HG02678 (cell line): ENCODE measurements at regions not wholly inside any gene's neighbourhood (a gene's known extent, or its start where the extent isn't known, plus 50 kb on each side); places are given as distances from the start of the nearest gene placed in this dataset.
A peak's percentile ranks its signal among the peaks of the same experiment; 100 is the strongest.
"Not testable (repeated sequence)": the region's sequence is repeated elsewhere in the genome, so short reads cannot be mapped to it uniquely, and the experiment has no call there.

Source experiments
- ATAC-seq: cut with Tn5 transposase; IDR thresholded peaks from one replicate; pipeline ENCODE4 v1.9.1; 2021; ENCODE audit warnings: mild to moderate bottlenecking, moderate library complexity; ENCODE audit not compliant: unreplicated experiment

DNA sequence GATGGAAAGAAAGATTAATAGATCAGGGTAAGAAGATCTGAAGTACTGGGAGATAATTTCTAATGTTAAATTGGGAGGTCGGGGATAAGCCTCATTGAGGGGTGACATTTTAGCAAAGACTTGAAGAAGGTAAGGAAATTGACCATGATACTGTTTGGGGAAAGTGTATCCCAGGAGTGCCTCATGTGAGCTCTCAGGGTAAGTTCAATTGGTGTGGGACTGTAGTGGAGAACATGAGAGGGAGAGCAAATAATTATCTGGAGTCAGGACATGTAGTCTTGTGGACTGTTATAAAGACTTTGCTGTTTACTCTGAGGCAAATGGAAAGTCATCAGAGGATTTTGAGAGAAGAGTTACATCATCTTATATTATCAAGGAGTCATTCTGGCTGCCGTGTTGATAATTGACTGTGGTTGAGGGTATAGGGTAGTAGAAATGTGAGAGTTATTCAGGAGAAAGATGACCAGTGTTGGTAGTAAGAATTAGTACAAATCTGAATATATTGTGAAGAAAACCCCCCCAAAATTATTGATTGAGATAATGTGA, 624.4 kb downstream of the ADCYAP1 start:
- no peak for ATAC-seq

DNA sequence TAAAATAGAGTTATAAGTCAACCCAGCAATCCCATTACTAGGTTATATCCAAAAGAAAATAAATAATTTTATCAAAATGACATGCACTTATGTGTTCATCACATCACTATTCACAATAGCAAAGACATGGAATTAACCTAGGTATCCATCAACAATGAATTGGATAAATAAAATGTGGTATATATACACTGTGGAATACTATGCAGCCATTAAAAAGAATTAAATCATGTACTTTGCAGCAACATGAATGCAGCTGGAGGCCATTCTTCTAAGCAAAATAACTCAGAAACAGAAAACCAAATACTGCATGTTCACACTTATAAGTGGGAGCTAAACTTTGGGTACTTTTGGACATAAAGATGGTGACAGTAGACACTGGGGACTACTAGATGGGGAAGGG, 626.0 kb downstream of the ADCYAP1 start:
- no peak for ATAC-seq

DNA sequence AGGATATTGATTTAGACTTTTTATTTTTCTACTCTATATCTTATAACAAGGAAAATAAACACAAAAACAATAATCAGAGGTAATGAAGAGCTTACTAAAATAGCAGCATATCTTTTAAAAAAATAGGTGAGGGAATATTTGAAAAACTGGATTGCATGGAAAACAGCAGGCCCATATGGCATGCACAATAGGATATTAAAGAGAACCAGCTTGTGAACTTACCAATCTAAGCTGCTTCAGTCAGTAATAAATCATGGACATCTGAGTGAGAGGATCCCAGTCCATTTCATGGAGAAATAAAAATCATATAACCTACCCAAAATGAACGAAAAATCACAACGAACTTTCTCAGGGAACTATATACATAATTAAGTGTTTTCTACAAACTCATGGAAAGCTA, 634.6 kb downstream of the ADCYAP1 start:
- no peak for ATAC-seq

DNA sequence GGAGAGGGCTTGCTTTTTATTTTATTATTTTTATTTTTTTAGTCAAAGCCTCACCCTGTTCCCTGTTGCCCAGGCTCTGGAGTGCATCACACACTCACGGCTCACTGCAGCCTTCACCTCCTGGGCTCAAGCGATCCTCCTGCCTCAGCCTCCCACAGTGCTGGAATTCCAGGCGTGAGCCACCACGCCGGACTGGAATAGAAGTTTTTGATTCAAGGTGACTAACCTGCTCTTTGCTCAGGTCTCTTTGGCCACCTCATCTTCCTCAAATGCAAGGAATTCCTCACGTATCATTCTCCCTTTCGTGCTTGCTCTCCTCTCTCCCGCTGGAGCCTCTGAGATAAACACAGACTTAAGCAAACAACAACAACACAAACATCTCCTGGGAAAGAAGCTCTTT, 636.8 kb downstream of the ADCYAP1 start:
- ATAC-seq, result no peak

DNA sequence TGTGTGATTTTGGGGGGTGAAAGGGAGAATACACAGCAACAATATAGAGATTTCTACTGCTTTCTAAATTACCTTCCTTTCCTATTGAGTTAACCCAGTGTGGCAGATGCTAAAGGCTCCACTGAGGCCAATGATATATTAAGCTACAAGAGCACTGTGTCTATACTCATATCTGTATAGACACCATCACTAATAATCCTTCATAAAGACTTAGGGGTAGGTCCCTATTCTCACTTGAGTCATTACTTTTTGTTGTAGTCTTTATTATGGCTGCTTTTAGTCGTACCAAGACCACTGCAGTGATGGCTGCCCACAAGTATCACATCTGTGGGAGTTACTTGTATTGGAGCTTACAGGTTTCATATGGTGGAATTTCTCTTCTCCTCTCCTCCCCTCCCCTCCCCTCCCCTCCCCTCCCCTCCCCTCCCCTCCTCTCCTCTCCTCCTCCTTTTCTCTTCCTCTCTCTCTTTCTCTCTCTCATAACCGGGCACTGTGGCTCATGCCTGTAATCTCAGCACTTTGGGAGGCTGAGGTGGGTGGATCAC, 637.6 kb downstream of the ADCYAP1 start:
- no peak for ATAC-seq

DNA sequence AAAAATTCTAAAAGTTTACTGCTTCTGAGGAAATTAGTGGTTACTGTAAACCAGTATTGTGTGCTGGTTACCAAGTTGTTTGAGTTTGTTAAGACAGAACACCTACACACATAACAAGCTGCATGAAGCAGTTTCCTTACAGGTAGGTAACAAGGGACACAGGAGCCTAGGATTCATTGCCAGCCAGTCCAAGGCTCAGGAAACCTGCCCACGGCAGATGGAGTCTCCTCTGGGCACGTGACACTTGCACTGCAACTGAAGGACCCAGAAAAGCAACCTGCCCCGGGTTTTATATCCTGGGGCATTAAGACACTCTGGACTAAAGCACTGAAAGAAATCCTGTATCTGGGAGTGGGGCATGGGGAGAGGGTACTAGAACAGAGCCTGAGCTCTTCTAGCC, 639.3 kb downstream of the ADCYAP1 start:
- ATAC-seq, result no peak

DNA sequence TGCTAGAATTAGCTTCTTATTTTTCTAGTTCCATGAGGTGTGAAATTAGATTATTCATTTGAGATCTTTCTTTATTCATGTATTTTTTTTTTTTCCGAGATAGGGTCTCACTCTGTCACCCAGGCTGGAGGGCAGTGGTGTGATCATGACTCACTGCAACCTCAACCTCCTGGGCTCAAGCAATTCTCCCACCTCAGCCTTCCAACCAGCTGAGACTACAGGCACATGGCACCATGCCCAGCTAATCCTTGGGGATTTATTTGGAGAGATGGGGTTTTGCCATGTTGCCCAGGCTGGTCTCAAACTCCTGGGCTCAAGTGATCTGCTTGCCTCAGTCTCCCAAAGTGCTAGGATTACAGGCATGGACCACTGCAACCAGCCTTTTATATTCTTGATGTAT, 653.0 kb downstream of the ADCYAP1 start:
- not testable (repeated sequence) for ATAC-seq

DNA sequence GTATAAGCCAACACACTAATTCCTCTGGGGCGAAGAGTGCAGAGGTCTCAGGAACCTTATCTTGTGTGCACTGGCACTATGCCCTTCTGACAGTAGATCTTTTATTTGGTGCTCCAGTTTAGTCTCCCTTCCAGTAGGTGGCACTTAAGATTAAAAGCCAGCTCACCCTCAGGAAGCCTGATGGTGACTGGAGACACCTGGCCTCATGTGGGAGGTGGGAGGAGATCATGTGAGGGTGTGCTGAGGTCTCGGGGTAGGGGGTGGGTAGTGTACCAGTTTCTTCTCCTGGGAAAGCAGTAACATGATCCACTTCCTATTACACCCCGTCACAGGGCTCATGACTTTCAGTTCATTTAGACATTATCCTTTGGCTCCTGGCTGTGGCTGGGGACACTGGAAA, 654.9 kb downstream of the ADCYAP1 start:
- no peak for ATAC-seq

DNA sequence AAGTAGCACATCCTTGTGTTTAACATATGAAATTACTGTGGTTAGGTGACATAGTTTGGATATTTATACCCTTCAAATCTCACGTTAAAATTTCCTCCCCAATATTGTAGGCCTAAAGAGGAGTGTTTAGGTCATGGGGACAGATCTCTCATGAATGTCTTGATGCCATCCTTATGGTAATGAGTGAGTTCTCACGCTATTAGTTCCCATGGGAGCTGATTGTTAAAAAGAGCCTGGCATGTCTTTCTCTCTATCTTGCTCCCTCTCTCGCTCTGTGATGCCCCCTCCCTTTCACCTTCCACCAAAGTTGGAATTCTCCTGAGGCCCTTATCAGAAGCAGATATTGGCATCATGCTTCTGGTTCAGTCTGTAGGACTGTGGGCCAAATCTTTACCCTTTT, 660.1 kb downstream of the ADCYAP1 start:
- ATAC-seq, result no peak

DNA sequence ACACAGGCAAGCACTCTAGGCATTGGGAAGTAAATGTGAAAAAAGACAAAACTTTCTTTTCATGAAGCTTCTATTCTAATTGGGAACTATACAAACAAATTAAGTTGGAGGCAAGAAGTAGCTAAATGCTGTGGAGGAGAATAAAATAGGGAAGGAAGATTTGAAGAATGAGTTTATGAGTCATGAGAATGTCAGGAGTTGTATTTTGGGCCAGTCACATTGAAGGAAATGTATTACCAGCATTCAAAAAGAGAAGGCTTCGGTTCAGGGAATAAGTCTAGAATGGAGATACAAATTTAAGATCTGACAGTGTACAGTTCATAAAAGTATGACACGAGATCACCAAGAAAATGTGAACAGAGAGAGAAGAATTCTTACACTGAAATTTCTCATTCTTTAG, 666.5 kb downstream of the ADCYAP1 start:
- no peak for ATAC-seq

DNA sequence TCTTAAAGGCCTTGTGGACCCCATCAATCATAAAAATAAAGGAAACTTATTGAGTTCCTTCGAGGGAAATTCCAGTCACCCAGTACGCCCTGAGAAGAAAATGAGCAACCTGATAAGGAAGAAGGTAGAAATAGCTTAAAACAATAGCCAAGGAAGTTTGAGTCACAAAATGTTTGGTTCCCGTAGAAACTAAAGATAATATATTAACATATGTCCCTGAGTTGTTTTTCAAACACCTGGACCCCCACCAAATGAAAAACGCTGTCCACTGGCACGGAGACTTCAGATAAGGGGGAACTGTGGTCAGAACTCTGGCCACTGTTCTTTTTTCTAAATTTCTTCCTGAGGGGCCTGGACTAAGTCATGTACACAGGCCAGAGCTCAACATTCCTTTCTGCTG, 669.1 kb downstream of the ADCYAP1 start:
- ATAC-seq, result no peak

DNA sequence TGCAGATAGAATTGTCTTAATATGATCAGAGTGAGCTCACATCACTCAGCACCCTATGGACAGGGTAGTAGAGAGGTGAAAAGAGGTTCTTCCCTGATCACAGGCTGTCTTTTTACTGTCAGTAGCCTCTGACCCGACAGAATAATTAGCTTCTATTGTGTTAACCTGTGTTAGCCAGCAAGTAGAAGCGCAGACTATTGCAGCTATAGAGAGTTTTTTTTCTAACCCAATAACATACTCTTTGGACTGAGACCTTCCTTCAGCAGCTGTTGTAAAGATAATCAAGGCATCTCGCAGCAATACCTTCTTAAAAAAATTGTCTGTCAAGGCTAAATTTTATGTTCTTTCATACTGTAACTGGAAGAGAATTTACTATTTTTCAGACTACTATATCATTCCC, 670.4 kb downstream of the ADCYAP1 start:
- no peak for ATAC-seq

DNA sequence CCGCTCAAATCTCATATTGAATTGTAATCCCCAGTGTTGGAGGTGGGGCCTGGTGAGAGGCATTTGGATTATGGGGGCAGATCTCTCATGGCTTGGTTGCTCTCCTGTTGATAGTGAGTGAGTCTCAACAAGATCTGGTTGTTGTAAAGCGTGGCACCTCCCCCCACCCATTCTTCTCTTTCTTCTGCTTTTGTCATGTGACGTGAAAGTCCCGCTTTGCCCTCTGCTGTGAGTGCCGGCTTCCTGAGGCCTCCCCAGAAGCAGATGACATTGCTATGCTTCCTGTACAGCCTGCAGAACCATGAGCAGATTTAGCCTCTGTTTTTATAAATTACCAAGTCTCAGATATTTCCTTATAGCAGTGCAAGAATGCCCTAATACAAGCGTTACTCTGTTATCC, 673.8 kb downstream of the ADCYAP1 start:
- no peak for ATAC-seq

DNA sequence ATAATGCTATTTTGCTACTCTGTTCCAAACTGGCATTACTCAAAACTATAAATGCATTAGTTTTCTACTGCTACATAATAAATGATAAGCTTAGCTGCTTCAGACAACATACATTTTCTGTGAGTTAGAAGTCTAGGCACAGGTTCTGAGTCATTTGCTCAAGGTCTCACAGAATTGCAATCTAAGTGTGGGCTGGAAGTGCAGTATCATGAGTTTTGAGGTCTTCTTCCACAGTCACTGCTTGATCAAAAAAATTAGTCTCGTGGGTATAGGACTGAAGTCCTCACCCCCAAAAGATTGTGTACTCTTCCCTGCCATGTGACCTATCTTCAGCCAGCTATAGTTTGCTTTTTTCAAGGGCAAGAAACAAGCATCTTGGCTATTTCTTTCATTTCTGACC, 676.9 kb downstream of the ADCYAP1 start:
- ATAC-seq, result no peak

DNA sequence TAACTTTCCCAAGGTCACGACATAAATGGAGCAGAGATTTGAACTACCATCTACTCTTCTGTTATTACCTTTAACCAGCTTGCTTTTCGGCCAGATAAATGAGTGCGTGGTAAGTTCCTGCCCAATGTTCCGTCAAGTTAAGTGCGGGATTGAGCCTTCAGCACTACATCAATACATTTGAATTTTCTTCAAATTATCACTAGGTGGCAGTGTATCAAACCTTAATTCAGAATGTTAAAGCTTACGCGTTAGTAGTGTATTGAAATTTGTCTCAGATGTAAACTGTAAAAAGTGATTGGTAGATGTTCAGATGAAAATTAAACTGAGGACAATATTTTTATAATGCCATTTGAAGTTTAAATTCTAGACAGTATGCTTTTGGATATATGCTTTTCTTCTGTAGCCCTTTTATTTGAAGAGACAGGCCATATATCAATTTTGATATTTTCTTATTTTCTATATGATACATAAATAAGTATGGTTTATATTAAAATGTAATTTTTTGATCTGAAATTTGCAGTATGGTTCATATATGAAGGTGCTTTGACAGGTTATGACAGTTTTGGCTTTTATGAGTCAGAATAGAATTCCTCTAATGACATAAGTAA, 681.3 kb downstream of the ADCYAP1 start:
- ATAC-seq, result peak; percentile 67

DNA sequence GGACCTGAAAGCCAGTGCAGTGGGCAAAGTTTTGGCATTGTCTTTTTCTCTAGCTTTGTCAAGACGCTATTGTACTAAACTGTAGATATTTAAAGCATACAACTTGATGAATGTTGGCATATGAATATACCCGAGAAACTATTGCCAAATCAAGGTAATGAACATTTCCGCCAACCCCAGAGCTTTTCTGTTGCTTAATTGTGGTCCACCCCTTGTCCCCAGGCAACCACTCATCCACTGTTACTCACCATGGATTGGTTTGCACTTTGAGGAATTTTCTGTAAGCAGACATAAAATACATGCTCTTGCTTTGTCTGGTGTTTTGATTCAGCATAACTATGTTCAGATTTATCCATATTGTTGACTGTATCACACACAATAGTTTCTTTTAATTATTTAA, 688.4 kb downstream of the ADCYAP1 start:
- ATAC-seq, result no peak

DNA sequence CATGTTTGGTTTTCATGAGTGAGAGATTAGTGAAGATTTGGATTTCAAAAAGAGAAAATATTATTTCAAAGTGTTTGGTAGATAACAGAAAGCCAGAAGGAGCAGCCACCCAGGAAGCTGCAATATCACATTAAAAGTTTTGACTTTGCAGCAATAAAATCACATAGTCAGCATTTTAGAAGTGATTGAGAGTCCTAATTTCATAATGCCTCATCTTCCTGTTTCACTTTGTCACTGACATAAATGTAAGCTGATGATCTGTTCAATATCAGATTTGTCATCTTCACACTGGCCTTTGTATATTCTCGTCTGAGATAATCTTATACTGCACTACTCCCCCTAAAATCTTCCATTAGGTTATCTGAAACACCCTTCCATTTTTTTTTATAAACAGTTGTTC, 690.5 kb downstream of the ADCYAP1 start:
- ATAC-seq, result no peak

DNA sequence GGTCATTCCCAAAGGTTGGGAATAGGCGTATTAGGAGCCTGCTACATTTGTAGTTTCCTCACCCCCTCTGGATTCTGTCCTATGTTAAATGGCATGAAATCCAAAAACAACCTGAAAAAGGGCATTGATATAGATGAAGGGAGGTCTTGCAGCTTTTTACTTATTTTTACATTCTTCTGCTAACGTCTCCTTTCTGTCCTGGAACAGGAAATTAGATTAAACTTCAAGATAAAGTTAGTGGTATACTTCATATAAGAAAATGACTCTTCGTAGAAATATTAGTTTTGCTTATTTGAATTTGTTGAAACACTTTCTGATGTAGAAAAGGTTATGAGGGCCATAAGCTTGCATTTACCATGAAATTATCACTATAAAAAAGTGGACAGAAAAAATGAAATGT, 694.5 kb downstream of the ADCYAP1 start:
- ATAC-seq, result no peak

DNA sequence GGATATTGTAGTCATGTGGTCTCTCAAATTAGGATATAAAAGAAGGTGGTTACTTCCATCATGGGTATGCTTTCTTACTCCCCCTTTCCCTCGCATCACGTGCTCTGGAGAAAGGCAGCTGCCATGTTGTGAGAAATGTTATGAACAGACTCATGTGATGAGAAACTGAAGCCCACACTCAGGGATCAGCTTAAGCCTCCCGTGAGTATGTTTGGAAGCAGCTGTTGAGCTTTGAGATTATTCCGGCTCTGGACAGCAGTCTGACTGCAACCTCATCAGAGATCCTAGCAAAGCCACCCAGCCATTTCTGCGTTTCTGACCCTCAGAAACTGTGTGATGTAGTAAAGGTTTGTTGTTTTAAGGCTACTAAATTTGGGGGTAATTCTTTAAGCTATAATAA, 700.1 kb downstream of the ADCYAP1 start:
- ATAC-seq, result no peak

DNA sequence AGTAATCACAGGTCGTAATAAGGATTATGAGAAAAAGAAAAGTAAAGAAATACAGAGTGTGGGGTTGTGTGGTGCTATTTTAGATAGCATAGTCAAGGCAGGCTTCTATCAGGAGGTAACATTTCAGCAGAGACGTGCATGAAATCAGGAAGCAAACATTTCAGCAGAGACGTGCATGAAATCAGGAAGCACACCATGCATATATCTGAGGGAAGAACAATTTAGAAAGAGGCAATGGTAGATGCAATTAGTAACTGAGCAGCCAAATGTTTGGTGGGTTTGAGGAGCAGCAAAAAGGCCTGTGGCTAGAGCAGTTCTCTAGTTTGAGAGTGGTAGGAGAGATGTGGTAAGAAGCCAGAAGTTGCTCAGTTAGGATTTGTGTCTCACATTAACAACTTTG, 713.7 kb downstream of the ADCYAP1 start:
- ATAC-seq, result no peak

DNA sequence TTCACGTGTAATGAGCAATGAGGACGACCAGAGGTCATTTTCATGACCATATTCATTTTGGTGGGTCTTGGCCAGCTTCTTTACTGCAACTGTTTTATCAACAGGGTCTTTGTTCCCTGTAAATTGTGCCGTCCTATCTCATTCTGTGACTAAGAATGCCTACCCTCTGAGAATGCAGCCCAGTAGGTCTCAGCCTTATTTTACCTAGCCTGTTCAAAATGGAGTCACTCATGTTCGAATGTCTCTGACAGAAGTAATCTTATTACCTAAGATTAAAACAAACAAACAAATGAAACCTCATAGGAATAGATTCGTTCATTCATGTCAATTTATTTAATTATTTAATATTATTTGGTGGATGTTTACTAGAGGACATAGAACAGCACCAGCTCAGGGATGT, 714.8 kb downstream of the ADCYAP1 start:
- ATAC-seq, result no peak

DNA sequence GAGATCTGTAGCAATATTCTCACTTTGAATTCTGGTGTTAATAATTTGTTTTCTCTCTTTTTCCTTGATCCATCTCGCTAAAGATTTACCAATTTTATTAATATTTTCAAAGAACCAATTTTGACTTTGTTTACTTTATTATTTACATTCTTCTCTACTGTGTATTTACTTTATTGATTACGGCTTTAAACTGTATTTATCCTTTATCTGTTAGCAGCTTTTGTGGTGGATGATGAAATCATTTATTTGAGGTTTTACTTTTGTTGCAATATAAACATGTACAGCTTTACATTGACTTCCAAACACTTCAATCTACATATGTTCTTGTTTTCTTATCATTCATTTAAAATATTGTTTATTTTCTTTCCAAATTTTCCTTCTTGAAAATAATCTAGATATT, 719.9 kb downstream of the ADCYAP1 start:
- ATAC-seq, result no peak

DNA sequence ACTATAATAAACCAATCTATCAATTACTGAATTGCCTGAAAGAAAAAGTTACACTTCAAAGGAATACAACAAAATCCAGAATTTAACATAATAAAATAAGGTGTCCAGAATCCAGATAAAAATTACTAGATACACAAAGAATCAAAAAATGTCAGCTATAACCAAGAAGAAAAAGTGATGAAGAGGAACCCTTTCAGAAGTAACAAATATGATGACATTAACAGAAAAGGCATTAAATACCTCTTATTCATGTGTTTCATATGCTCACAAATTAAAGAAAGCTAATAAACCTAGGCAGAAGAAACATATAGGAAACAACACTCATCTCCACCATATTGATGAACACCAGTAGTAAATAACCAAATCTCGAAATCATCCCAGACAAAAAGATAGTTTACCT, 722.8 kb downstream of the ADCYAP1 start:
- no peak for ATAC-seq
